ENCODE measurements at regions not wholly inside any gene's neighbourhood (a gene's known extent, or its start where the extent isn't known, plus 50 kb on each side); places are given as distances from the start of the nearest gene placed in this dataset.

- TF ChIP-seq EZH2 (IDR thresholded peaks at IDR 0.05; ENCODE audit: low read length, missing control alignments) (no peak), CTCF (conservative IDR thresholded peaks at IDR 0.05 in 1 of 2, IDR thresholded peaks at IDR 0.05 in 1 of 2; ENCODE audit: low read depth in 1 of 2, low read length in 2 of 2) (no peak)
These were observed 113.8 kb upstream of the ADCY1 start for GRCh38 chr7:45460379-45460778.

All from fibroblast of lung (primary cell).